Retina (tissue), 1 donor: ENCODE measurements at regions not wholly inside any gene's neighbourhood (a gene's known extent, or its start where the extent isn't known, plus 50 kb on each side); places are given as distances from the start of the nearest gene placed in this dataset.
A peak's percentile ranks its signal among the peaks of the same experiment; 100 is the strongest.

ENCODE experiments used
- DNase-seq: peaks from one replicate; pipeline ENCODE4 v3.0.0-alpha.2; 2016

- DNase-seq, result no peak
Observed at GRCh38 chr2:118557016-118557415, 290.4 kb downstream of the EN1 start.

DNA sequence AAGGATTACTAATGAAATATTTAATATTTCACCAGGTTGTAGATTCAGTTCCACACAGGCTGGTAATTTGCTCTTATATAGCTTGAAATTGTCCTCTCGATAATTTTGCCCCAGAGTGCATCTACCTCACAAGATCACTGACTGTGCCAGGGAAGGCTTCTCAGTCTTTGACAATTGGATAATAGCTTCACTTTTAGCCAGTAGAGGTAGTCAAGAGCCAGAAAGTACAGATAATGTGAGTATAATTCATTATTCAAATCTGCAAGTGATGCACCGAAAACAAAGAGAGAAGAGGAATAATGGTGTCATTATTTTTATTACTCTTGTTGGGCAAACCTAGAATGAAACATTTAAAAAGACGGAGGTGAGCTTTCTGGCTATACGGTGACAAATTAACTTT lies 292.8 kb downstream of the EN1 start:
- DNase-seq, result no peak

DNA sequence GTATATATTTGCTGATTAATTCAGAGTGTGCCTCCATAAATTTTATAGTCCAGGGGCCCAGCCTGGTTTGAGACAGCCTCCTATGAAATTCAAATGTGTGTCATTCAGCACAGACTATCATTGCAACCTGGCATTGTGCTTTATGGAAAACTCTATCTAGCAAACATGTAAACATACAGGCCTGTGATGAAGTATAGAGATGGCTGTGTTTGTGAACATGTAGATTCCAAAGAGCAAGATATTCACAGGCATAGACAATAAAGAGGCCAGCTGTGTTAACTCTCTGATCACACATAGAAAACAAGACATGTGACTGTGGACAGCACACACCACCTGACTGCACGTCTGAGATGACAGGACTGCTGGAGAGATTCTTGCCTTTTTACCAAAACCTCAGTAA lies 297.9 kb downstream of the EN1 start:
- DNase-seq, result no peak

DNA sequence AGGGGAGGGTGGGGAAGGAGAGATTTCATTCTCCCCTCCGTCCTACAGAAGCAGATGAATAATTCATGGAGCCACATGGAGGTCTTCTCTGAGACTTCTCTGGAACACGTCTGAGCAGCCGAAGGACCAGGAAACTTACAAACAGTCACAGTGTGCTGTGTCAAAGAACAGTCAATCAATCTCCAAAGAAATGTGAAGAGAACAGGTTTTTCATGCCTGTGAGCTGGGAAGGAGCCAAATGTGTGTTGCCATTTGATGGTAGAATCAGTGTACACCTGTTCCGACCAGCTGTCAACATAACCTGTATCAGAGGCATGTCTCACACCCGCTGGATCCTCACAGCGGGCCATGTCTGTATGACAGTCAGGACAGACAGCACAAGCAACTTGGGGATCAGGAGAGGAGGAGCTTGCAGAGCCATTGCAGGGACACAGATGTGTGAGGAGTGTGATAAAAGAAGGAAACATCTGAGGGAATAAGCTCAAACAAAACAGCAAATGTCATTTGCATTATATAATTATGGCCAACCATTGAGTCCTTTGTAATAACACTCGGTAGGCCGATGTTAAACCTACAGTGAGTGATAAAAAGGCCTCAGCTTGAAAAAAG lies 298.5 kb downstream of the EN1 start:
- DNase-seq, result no peak

DNA sequence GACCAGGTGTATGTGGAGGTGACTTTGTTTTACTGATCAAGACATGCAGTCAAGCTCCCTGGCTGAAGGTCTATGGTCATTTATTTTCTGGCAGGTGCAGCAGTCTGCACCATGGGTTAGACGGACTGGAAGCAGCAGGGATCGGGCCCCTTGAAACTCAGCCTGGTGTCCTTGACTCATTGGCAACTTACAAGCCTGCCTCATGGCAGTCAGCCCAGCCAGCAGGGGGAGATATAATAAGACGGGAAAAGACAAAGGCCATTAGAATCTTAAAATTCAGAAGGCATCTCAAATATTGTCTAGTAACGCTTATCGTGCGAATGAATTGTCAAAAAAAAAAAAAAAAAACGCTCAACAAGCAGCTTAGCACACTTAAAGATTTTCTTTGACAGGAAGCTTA lies 308.2 kb downstream of the EN1 start:
- no peak for DNase-seq

- DNase-seq, result no peak
Observed at GRCh38 chr2:118536306-118536705, 311.1 kb downstream of the EN1 start.

- no peak for DNase-seq
Observed at GRCh38 chr2:118535818-118536212, 311.6 kb downstream of the EN1 start.

- DNase-seq, result no peak
Observed at GRCh38 chr2:118535171-118535817, 312.2 kb downstream of the EN1 start.

GRCh38 chr2:118530976-118531375 lies 316.5 kb downstream of the EN1 start:
- no peak for DNase-seq

- peak; percentile 16 for DNase-seq
Observed at GRCh38 chr2:118529908-118530599, 317.4 kb downstream of the EN1 start.

DNA sequence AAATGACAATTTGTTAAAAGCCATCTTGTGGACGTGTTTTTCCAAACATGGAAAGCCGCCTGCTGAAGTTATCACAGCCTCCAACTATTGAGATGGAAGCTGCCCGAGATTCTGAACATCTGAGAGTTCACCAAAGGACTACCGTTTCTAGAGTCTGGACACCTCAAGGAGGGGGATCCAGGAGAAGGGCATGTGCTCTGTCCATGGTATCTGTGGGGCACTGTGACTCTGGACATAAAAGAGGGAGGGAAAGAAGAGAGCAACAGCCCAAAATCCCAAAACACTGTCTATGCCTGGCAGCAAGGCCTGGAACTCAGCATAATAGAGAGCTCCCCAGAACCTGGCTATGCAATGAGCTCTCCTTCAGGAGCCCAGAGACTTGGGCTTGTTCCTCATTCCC lies 319.9 kb downstream of the EN1 start:
- no peak for DNase-seq

DNA sequence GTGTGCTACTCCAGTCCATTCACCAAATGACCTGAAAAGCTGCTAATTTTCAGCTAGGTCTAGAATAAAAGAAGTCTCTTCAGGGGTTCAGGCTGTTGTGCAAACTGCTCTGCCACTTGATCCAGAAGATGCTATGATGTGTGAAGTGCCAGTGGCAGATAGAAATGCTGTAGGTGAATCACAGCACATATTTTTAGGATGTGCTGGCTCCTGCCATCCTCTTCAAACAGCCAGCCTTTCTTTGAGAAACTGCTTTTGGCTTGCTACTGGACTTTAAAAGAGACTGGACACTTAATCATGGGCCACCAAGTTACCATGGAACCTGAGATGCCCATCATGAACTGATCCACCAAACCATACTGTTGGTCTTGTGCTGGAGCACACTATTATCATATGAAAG lies 322.1 kb downstream of the EN1 start:
- DNase-seq, result no peak

DNA sequence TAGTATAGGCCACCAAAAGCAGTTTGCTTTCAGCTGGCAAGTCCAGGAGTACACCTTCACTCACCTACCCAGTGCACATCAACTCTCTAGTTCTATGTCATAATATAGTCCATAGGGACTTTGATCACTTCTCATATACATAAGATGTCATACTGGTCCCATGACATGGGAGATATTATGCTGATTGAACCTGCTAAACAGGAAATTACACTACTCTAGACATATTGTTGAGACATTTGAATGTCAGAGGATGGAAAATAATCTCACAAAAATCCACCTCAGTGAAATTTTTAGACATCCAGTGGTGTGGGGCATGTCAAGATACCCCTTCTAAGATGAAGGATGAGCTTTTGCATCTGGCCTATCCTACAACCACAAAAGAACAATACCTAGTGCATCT lies 322.5 kb downstream of the EN1 start:
- no peak for DNase-seq

- DNase-seq, result no peak
Observed at GRCh38 chr2:118523761-118524160, 323.7 kb downstream of the EN1 start.

GRCh38 chr2:118521960-118522359 lies 325.5 kb downstream of the EN1 start:
- DNase-seq, result no peak

- DNase-seq, result no peak
Observed at GRCh38 chr2:118521272-118521671, 326.2 kb downstream of the EN1 start.

DNA sequence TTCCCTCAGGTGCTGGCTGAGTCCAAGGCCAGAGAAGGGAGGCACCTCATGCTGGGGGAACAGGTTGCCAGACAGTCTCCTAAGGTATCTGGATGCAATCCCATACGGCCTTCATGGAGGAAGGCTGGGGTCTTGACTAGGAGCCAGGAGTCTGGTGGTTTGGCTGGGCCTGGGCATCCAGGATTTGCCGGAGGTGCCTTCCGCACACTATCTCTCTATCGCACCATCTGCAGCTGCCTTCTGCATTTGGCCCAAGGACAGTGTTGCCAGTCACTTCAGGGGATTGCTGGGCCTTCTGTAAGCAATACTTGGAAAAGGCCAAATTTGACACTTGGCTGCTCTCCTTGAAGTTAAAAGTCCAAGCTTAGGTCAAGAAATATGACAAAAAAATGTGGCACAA lies 327.2 kb downstream of the EN1 start:
- no peak for DNase-seq

DNA sequence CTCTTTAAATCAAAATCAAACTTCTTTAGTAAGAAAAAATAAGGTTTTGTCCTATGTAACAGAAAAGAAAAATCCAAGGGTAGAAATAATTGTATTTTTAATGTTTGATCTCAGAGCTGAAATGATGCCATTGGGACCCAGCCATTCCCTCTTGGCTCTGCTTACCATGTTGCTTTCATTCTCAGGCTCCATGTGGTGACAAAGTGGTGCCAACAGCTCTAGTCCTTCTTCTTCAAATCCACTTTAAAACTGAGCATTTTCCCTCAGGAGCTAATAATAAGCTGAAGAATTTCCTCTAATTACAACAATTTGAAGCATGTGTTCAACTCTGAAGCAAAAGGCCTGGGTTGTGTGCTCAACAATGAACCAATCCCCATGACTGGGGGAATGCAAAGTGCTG lies 327.9 kb downstream of the EN1 start:
- no peak for DNase-seq

GRCh38 chr2:118510807-118511206 lies 336.6 kb downstream of the EN1 start:
- no peak for DNase-seq

- DNase-seq, result no peak
Observed at GRCh38 chr2:118509319-118510004, 338.0 kb downstream of the EN1 start.

DNA sequence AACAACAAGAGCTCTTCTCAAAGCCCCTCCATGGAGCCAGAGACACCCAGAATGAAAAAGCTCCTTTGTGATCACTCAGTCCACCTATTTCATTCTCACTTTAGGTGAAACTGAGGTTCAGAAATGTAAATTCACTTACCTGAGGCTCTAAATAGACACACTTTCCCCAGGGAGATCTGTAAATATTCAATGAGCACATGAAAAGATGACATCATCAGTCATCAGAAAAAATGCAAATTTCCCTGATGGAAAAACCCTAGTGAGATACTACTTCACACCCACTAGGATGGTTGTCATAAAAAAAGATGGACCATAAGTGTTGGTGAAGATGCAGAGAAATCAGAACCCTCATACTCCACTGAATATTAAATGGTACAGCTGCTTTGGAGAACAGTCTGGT lies 339.2 kb downstream of the EN1 start:
- no peak for DNase-seq

DNA sequence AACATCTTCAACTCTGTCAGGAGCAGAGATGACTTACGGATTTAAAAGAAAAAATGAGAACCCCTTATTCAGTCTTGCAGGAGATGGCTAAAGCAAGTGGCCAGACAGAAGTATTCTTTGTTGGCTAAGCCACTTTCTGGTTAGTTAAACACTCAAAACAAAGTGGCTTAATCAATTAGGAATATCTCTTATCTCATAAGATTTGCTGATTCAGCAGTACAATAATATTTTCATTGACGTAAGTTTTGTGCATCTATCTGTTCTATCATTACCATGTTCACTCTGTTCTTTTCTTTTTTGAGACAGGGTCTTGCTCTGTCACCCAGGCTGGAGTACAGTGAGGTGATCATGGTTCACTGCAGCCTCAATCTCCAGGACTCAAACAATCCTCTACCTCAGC lies 342.0 kb downstream of the EN1 start:
- no peak for DNase-seq

GRCh38 chr2:118502106-118502505 lies 345.3 kb downstream of the EN1 start:
- DNase-seq, result no peak

DNA sequence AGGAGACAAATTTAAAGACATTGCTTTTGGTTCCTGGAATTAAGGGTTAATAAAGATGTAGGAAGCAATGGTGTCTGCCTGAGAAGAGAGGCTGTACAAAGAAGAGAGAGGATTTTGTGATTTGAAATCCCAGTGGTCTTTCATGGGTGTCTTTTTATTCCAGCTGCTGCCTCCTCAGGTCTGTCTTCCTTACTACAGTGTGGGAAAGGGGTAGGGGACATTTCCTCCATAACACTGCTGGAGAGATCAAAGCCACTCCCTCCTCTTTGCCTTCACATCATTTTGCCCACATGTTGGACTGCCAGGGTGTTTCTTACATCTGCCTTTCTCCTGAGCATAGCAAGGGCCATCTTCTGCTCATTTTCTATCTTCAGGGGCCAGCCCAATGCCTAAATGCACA lies 348.5 kb downstream of the EN1 start:
- no peak for DNase-seq
